ENCODE measurements at regions not wholly inside any gene's neighbourhood (a gene's known extent, or its start where the extent isn't known, plus 50 kb on each side); places are given as distances from the start of the nearest gene placed in this dataset.

DNA sequence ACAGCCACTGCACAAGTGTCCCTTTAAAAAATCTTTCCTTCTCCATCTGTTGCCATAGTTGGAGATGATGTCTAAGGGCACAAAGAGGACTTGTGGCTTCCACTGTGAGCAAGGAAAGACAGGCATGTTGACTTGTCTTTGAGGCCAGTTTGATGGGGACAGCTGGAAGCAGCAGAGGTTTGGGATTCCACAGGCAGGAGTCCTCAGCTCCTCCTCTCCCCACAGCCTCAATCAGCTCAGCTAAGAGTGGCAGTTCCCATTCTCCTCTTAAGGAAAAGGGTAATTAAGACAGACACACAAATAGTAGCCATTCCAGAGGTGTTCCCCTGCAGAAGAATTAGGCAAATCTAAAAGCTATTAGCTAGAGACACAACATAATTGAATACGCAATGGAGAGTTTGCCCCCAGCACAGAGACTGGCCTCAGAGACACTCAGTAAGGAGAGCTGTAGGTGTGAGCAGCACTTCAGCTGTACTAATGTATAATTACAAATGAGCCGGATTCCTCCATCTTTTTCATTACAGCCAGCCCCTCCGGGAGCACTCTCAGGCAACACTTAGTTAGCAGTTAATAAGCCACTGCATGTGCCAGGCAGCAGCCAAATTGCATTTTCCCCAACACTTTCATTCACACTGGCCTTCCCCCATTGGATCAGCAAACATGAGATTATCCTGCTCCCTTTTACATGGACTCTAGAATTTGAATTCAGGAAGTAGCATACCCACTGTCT is 434.0 kb downstream of the FOXO1 start:
- DNase-seq = no peak

DNA sequence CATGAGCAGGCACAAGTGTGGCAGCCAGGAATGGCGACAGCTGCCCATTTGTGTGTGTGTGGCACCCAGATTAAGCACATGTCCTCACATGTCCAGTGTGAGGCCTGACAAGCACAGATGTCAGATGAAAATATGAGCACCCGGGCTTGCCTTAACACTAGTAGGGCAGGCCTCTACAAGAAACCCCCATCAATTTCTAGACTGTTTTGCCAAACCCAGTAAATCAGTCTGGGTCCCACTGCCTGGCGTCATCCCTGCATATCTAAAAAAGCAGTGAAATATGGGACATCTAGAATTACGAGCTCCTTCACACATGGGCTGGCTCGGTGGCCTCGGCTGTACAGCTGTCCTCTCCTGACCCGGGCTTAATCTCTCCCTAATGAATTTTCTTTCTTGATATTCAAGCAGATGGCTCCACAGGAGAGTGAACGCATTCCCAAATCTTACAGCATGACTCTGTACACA is 432.7 kb downstream of the FOXO1 start:
- DNase-seq = no peak

DNA sequence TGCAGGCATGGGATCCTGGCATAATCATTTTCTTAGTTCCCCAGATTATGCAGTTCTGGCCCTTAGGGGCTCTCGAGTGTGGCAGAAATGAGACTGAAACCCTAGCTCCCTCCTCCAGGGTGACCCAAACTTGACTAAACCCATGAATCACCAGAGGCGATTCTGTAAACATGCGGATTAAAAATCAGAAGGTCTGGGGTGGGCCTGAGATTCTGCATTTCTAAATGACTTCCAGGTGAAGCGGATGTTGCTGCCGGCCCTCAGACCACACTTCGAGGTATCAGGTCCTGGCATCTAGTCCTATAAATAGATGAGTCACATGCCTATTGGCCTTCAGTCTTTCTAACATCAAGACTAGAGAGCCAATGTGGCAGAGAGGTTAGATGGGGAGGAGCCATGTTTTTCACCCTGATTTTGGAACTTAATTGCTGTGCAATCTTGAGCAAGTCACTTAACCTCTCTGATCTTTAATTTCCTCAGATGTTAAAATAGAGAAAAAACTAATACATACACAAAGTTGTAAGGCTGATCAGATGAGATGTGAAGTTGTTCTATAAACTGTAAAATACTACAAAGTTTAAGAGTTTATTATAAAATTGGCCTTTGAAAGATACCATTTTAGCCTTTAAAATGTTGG is 431.2 kb downstream of the FOXO1 start:
- DNase-seq = no peak

DNA sequence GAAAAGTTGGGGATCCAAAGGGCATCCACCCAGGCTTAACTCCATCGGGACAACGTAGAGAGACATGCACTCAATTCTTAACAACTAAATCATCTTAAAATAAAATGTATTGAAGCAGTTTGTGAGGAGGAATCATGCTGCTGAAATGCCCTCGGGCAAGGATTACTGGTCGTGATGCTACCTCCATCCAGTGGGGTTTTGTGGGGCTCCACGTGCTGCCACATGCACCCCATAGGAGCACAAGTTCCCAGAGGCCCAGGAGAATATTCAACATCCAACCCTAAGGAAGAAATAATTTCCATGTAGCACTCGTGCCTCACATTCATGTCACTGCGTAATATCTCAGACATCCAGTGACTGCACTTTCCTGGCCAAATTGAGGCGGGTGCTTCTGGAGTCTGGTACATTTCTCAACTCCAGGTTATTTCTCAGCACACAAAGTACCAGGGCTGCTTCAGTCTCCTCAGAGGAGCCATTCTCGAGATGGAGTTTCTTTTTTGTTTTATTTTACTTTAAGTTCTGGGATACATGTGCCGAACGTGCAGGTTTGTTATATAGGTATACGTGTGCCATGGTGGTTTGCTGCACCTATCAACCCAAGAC is 429.8 kb downstream of the FOXO1 start:
- no peak for DNase-seq

DNA sequence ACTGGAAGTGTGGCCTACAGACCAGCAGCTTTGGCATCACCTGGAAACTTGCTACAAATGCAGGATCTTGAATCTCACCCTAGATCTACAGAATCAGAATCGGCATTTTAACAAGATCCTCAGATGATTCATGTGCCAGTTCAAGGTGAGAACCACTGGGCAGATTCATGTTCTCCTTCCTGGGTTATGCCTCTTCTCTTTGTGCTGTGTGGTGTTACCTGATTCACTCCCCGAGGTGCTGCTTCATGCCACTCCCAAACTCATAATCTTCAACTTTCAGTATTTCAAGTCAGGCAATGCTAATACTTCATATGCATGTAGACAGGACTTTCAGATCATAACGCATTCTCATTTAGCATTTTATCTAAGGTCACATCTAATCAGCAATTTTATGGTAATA is 427.7 kb downstream of the FOXO1 start:
- no peak for DNase-seq

DNA sequence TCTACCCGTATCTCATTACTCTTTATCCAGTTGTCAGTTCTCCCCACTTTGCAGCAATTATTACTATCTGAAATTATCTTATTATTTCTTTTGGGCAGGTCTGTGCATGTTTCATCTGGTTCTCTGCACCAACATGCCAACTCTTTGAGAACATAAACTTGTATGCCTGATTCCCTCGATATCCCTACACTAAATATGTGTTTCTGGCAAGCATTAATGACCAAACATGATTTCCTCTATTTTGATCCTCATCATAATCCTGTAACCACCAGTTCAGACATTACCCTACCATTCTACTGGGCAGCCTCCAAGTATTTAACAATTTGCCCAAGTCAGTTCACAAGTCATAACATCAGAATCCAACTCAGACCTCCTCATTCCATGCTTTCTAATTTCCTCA is 426.1 kb downstream of the FOXO1 start:
- no peak for DNase-seq

DNA sequence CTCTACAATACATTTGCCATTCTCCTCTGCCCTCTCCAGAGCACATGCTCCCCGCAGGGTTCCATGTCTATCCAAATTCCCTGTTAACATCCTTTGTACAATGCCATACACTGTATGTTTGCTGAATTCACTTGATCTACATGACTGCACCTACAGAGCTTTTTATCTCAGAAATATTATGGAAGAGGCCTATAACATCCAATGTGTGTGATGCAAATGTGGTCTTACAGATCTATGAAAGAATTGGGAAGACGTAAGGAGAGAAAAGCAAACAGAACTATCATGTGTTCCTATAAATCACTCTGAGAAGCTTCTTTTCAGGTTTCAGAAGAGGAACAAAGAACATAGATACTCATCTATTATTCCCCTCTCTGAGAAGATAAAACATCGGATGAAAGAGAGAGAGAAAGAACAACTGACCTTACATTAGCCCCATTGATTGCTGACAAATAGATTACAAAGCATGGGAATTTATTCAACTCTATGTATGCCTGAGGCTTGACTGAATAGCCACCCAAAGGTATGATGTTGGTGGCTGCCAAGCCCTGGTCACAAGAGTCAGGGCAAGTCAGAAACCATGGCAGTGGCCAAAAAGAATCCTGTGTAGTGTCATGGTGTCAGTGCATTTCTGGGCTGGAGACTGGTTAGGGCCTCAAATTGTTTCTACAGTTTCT is 425.2 kb downstream of the FOXO1 start:
- no peak for DNase-seq

DNA sequence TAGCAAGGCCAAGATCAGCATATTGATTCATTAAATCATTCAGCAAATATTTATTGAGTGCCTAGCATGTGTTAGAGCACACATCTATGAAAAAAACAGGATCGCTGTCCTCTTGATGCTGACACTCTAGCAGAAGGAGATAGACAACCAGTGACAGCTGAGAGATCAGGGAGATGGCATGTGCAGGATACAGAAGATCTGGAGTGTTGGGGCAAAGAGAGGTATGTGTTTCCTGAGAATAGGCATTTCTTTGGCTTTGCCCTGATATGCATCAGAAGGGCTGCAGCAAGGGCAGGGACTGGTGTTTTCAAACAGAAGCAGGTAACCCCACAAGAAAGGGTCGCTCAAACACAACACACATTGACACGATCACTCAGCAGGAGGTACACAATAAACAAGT is 423.4 kb downstream of the FOXO1 start:
- no peak for DNase-seq

DNA sequence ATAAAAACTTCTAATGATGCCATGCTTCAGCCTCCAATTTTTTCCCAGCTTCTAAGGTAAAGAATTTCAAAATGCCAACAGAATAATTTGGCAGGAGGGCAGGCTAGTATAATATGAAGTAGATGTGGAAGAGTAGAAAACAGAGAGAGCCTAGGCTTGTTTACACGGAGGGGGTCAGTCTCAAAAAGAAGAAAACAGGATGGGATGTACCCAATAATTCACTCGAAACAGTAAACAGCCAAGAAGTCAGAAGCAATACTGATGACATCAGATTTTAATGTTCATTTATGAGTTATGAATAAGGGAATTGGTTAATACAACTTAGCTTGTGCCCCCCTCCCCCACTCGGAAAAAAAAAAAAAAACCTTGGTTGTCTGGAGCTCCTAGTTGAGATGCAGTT is 422.5 kb downstream of the FOXO1 start:
- DNase-seq = no peak

DNA sequence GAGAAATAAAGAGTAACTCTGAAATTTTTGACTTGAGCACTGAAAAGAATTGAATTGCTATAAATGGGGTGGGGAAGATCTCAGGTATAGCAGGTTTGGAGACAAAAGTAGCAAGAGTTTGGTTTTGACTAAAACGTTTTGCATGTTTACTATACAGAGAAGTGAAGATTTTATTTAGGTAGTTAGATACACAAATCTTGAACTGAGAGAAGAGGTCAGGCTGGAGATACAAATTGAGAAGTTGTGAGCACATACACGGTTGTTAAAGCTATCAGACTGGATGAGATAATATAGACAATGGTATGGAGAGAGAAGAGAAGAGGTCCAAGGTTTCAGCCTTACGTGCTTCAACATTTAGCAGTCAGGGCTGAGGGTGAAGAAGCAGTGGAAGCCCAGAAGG is 420.9 kb downstream of the FOXO1 start:
- DNase-seq = no peak

DNA sequence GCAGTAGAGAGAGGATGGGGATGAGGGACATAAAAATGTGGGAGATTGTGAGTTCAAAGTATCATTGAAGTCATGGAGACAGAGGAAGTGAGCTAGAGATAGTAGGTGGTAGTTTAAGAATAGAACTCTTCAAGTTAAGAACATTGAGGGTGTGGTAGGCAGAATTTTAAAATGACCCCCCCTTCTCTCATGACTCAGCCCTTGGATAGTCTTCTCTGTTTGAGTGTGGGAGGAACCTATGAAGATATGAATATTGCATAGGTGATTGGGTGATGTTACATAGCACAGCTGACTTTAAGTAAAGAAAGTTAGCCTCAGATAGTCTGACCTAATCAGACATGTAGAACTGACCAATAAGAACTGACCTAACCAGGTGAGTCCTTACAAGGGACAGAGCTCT is 418.6 kb downstream of the FOXO1 start:
- DNase-seq = no peak

DNA sequence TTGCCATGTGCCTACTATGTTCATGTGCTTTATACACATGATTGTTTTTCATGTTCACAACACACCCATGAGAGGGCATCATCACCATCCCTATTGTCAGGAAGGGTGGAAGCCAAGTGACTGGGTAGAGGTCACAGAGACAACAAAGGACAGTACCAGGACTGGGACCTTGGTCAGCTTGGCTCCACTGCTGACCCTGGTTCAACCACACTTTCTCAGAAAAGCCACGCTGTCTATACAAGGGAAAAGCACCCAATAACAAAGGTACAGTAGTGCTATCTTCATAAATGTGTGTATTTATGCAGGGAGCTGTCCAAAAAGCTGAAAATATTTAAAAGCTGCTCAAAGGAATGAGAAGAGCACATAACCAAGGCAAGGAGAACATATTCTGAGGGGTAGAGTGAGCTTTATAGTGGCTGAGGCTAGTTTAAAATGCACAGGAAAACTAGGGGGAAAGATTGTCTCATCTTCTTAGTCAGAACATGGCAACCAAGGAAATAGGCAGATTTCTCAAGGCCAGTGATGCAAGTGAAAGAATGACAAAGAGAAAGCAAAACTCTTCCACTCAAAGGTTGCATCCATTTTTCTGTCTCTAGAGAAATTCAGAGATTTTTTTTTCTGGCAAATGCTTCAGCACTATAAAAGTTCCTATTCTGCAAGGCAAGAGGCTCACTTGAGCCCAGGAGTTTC is 415.0 kb downstream of the FOXO1 start:
- DNase-seq = no peak

DNA sequence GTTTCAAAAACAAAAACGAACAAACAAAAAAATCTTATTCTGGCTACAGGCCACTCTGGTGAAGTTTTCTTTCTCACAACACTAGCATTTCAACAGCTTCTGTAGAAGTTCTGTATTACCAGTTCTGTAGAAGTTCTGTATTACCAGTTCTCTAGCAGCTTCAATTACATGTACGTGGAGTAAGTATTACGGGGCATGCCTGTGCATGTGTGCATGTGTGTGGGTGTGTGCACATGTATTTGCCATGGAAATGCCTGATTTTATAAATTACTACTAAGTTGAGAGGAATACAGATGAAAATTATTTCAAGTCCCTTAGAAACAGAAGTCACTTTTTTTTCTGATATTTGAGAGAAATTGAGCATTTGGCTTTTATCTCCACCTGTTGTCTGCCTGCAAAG is 414.2 kb downstream of the FOXO1 start:
- no peak for DNase-seq

DNA sequence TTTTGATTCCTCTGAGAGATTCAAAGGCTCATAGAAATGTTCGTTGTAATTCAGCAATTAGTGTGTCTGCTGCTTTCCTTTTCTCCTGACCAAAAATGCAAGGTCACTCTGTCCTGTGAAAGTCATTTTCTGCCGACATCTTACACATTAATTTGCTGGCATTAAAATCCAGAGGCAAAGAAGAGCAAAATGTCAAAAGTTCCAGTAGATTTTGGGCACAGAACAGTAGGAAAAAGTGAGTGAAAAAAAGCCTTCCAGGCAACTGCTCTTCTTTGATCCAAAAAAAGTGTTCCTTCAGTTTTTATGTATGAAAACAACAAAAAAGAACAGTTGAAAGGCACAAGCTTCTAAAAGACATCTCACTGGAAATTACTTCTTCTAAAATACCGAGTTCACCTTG is 413.8 kb downstream of the FOXO1 start:
- DNase-seq = no peak

DNA sequence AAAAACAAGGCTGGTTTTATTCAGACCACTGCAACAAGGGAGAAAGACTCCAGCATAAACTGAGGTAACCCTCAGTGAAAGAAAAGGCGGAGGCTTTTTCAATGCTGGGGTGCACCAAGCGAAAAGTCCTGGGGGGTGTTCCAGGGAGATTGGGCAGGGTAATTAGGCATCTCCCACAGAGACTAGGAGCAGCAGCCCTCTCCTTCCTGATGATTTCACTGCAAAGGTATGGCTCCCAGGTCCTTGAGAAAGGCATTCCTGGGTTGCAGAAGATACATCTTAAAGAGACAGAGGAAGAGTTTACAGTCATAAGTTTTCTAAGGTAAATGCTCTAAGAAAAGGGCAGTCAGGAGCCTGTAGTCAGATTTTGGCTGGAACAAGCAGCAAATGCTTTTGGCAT is 412.0 kb downstream of the FOXO1 start:
- no peak for DNase-seq

DNA sequence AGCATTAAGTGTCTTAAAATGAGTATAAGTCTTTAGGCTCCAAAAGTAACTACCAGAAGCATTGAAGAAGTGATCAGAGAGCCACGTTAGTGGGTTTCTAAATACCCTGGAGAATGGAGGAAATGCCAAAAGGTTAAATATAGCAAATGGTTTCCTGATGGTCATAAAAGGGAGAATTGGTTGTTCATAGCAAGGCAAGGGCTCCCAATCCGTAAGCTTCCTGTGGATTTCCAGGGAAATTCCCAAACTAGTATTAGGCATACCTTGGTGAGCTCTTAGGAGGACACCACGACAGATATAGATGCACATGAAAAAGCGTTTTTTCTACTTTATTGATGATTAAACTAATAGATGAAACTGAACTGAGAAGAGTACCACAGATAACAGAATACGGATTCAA is 410.9 kb downstream of the FOXO1 start:
- no peak for DNase-seq

DNA sequence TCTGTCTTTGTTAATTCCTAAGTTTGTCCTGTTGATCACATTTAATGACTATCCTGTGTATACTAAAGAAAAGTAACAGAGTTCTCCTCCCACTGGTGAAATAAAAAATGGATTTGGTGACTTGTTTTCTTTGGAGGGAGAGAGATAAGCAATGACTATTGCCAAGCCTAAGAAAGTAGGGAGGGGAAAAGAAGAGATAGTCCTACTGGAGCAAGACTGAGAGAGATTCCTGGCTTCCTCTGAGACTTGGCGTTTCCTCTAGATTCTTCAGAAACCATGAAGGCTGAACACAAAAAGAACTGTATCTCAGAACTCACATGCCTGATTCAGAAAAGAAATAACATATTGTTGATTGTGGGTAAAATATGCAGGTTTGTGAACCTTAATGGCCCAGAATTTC is 406.5 kb downstream of the FOXO1 start:
- no peak for DNase-seq

DNA sequence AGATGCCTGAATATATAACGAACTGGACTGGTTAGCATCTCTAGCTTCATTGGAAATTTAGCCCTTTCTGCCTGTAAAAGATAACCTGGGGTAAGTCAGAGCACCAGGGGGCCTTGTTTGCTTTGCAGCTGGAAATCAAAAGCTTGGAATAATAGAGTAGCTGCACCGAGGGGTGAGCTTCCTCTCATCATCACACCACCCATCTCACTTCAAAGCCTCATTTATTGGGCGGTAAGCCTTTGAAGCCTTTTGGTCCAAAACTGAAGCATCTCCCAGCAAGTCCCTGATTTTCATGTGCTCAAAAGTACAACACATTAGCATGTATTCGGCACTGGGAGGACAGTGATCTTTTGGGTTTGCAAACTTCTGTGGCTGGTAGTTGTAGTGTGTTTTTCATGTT is 405.1 kb downstream of the FOXO1 start:
- no peak for DNase-seq

DNA sequence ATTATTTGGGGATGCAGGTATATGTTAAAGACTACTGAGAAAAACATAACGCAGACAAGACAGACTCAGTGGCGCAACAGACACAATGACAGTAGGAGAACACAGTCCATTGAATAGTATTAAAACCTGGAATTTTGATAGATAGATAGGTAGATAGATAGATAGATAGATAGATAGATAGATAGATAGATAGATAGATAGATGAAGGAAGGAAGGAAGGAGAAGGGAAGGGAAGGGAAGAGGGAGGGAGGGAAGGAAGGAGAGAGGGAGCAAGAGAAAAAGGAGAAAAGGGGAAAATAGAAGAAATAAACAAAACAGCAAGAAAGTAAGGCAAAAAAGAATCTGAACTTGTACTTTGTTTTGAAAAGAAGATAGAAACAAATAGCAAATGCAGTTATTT is 404.5 kb downstream of the FOXO1 start:
- DNase-seq = no peak

DNA sequence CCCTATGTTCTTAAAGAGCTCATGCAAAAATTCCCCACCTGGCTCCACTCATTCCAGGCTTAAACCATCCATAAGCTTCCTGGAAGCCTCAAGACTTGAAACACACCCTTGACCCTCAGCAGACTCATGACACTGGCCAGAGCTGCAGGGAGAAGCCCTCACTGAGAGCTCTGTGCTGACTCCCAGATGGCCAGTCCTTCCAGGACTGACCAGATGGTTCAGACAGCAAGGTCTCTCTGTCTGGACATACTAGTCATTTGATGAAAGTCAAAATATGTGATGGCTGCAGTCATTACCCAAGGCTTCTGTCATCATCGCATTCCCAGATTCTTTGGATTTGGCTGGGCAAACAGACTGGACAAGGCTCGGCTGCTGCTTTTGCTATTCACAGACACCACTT is 397.4 kb downstream of the FOXO1 start:
- DNase-seq = no peak

DNA sequence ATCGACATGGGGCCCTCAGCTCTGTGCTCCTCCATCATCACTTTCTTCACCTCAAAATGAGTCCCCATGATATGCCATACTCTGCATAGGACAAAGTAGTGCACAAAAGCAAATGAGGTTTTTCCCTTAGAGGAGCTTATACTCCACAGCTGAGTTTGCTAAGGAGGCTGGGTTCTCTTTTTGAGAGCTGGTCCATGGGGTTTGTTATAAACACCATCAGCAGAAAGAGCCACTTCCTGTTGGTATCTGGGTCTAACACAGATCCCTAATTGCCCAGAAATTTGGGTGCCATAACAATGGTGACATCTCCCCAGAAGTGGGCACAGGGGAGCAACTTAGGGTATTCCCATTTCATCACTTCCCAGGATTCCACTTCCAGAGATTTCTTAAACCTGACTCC is 395.7 kb downstream of the FOXO1 start:
- DNase-seq = no peak

DNA sequence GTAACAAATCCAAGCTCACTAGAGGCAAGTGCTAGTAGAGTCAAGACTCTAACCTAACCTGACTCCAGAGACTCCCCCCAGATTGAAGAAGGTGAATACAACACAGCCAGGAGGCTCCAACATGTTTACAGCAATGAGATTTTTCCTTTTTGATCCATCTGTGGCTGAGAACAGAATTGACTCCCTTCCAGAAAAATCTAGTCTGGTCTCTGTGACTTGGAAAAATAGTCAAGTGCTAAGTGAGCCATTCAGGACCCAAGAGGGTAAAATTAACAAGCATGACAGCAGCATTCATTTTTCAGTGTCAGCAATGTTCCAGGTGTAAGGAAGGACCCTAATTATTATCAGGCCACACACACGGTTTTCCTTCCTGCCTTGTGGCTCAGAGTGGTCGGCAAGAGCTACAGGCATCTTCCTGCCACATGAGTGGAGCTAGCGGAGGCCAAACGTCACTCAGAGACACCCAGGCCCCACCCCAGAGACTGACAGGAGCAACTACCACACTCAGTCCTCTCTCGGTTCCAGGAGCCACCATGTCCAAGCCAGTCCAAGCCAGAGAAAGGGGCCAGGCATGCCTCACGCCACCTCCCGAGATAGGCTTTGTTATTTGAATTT is 395.1 kb downstream of the FOXO1 start:
- no peak for DNase-seq

All from AML-193 (cell line).